Smooth muscle cell (in vitro differentiated cells): ENCODE measurements at regions not wholly inside any gene's neighbourhood (a gene's known extent, or its start where the extent isn't known, plus 50 kb on each side); places are given as distances from the start of the nearest gene placed in this dataset.

Experiments
- DNase-seq: peaks from one replicate; lab custom pipeline; 2025; ENCODE audit not compliant: unreplicated experiment; lab: John Stamatoyannopoulos, UW
- H2AFZ ChIP-seq: fragments of 200-600 bp; sonication (generic); 2 replicates; pipeline ENCODE4 v1.6.0; 2016; ENCODE audit warnings: antibody characterized with exemption, low read depth, mild to moderate bottlenecking
- H3F3A ChIP-seq: fragments of 200-600 bp; sonication (generic); 2 replicates; pipeline ENCODE4 v1.6.0; 2017; ENCODE audit warnings: antibody characterized with exemption, low read depth
- H3K27ac ChIP-seq: fragments of 200-600 bp; sonication (generic); 2 replicates; pipeline ENCODE4 v1.5.1; 2016; ENCODE audit warnings: low read depth, mild to moderate bottlenecking
- H3K27me3 ChIP-seq: fragments of 200-600 bp; sonication (generic); 2 replicates; pipeline ENCODE4 v1.6.1; 2016; ENCODE audit warnings: low read depth, mild to moderate bottlenecking
- H3K36me3 ChIP-seq: fragments of 200-600 bp; sonication (generic); 2 replicates; pipeline ENCODE4 v1.5.1; 2016; ENCODE audit warnings: low read depth
- H3K4me1 ChIP-seq: fragments of 200-600 bp; sonication (generic); 2 replicates; pipeline ENCODE4 v1.5.1; 2016; ENCODE audit warnings: low read depth
- H3K4me2 ChIP-seq: fragments of 200-600 bp; sonication (generic); 2 replicates; pipeline ENCODE4 v1.6.0; 2016; ENCODE audit warnings: mild to moderate bottlenecking
- H3K4me3 ChIP-seq: fragments of 200-600 bp; sonication (generic); 2 replicates; pipeline ENCODE4 v1.5.1; 2016; ENCODE audit warnings: mild to moderate bottlenecking
- H3K79me2 ChIP-seq: fragments of 200-600 bp; sonication (generic); 2 replicates; pipeline ENCODE4 v1.6.0; 2016; ENCODE audit warnings: low read depth, mild to moderate bottlenecking
- H3K9ac ChIP-seq: fragments of 200-600 bp; sonication (generic); 2 replicates; pipeline ENCODE4 v1.6.0; 2016; ENCODE audit warnings: low read depth
- H3K9me3 ChIP-seq: fragments of 200-600 bp; sonication (generic); replicated peaks from 2 replicates; pipeline ENCODE4 v1.5.1; 2016; ENCODE audit warnings: low read depth
- H4K20me1 ChIP-seq: fragments of 200-600 bp; sonication (generic); 2 replicates; pipeline ENCODE4 v1.6.0; 2016; ENCODE audit warnings: low read depth
- WGBS: methylation state at CpG from one replicate; pipeline ENCODE4 v1.1.7; 2016; ENCODE audit warnings: low lambda C conversion rate; 5-methylcytosine and 5-hydroxymethylcytosine counted together
- TF ChIP-seq, protein P1 (sequence below): fragments of 200-600 bp; sonication (generic); IDR thresholded peaks from 2 replicates; pipeline ENCODE4 v1.5.1; 2017; ENCODE audit warnings: borderline replicate concordance, mild to moderate bottlenecking, antibody characterized with exemption; ENCODE audit not compliant: insufficient read depth, poor library complexity, severe bottlenecking

DNA sequence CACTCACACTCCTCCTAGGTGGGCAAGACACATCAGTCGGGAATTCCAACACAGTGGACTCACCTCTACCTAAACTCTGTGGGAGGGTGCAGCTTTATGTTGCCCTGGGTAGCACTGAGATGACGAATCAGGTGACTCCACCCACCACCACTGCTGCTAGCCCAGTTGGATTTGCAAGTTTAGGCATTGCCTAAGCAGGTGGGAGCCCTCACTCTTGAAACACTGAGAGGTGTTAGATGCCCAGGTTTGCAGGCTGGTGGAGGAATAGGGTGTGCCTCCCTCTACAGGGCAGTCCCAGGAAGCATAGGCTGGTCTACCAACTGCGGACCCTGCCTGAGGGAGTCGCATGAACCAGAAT, 708.9 kb downstream of the POM121L12 start:
- Histone ChIP-seq H3K9ac (no peak overlapping the region), H3K9me3 (no peaks in the 10 kb centered on the region), H3F3A (no peaks in the 10 kb centered on the region), H3K4me3 (no peak overlapping the region), H3K27ac (no peak overlapping the region), H3K4me2 (no peak overlapping the region), H2AFZ (no peak overlapping the region), H3K4me1 (no peaks in the 10 kb centered on the region), H3K79me2 (no peaks in the 10 kb centered on the region), H3K27me3 (no peaks in the 10 kb centered on the region), H3K36me3 (no peaks in the 10 kb centered on the region), H4K20me1 (no peaks in the 10 kb centered on the region)
- TF ChIP-seq, protein P1, sequence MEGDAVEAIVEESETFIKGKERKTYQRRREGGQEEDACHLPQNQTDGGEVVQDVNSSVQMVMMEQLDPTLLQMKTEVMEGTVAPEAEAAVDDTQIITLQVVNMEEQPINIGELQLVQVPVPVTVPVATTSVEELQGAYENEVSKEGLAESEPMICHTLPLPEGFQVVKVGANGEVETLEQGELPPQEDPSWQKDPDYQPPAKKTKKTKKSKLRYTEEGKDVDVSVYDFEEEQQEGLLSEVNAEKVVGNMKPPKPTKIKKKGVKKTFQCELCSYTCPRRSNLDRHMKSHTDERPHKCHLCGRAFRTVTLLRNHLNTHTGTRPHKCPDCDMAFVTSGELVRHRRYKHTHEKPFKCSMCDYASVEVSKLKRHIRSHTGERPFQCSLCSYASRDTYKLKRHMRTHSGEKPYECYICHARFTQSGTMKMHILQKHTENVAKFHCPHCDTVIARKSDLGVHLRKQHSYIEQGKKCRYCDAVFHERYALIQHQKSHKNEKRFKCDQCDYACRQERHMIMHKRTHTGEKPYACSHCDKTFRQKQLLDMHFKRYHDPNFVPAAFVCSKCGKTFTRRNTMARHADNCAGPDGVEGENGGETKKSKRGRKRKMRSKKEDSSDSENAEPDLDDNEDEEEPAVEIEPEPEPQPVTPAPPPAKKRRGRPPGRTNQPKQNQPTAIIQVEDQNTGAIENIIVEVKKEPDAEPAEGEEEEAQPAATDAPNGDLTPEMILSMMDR = no peak
- no peak for DNase-seq
- 90% methylated on average over 4 of the region's 4 CpGs for WGBS

DNA sequence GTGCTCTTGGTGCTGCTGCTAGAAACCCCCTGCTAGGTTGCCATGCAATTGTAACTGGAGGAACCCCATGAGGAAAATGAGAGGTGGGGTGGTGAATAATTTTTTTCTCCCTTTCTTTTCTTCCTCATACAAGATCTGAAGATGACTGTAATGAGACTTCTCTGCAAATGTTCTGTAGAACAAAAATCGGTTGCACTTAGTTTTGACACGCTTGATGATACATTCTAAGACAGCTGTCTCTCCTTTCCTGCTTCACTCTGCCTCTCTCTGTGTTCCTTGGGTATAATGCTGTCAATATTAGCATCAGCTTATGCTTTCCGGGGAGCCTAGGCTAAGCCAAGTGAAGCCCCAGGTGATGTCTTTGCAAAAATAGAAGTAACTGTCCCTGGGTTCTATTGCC, 721.5 kb downstream of the POM121L12 start:
- H3K4me2 ChIP-seq = no peak overlapping the region
- no peaks in the 10 kb centered on the region for H3K27me3 ChIP-seq
- no peaks in the 10 kb centered on the region for H4K20me1 ChIP-seq
- H3K27ac ChIP-seq = no peak overlapping the region
- no peak overlapping the region for H3K4me3 ChIP-seq
- H3K79me2 ChIP-seq = no peaks in the 10 kb centered on the region
- DNase-seq = no peak
- H2AFZ ChIP-seq = no peak overlapping the region
- 90% methylated on average over 3 of the region's 3 CpGs for WGBS
- H3K9ac ChIP-seq = no peak overlapping the region
- TF ChIP-seq, protein P1 = no peak
- no peaks in the 10 kb centered on the region for H3F3A ChIP-seq
- no peaks in the 10 kb centered on the region for H3K9me3 ChIP-seq
- no peaks in the 10 kb centered on the region for H3K36me3 ChIP-seq
- no peaks in the 10 kb centered on the region for H3K4me1 ChIP-seq

DNA sequence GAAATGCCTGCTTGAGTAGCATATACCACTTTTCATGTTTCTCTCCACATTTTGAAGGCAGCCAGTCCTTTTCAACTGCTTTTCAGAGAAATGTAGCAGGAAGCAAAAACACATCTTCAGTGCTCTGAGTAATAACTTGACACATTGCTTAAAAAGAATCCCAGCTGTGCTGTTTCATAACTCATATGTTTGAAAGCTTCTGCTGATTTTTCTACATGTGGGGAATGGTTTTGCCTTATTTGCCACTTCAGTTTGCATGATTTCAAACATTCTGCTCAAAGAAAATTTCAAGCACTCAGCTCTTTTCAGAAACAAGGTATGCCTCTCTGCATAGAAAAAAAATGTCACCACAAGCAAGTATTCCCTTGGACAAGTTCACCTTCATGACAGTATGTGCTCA, 732.8 kb downstream of the POM121L12 start:
- Histone ChIP-seq H3K9me3 (no peaks in the 10 kb centered on the region), H3K27ac (no peak overlapping the region), H3K4me2 (no peak overlapping the region), H3K27me3 (no peaks in the 10 kb centered on the region), H3K79me2 (no peaks in the 10 kb centered on the region), H3F3A (no peaks in the 10 kb centered on the region), H2AFZ (no peak overlapping the region), H3K4me3 (no peak overlapping the region), H3K36me3 (no peaks in the 10 kb centered on the region), H3K4me1 (no peaks in the 10 kb centered on the region), H4K20me1 (no peaks in the 10 kb centered on the region), H3K9ac (no peak overlapping the region)
- TF ChIP-seq, protein P1 = no peak
- DNase-seq = no peak

DNA sequence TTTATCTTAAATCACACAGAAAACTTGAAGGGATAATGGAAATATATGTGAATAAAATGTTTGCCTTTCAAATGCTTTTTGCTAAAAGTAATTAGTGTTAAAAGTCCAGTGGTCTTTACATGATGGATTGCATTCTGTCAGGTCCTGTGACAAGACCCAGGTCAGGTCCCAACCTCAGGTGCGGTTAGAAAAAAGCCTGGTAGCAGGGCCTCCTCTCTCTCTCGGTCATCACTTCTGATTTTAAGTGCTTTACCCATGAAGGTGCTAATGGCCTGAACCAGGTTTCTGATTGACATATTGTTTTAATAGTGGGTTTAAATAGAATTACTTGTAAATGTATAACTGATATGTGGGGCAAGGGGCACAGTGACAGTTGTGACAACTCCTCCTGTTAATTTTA, 736.3 kb downstream of the POM121L12 start:
- DNase-seq = no peak
- Histone ChIP-seq H2AFZ (no peak overlapping the region), H3K27ac (no peak overlapping the region), H3K4me3 (no peak overlapping the region), H3K9me3 (no peaks in the 10 kb centered on the region), H3K9ac (no peak overlapping the region), H3K4me2 (no peak overlapping the region), H3K79me2 (no peaks in the 10 kb centered on the region), H3K4me1 (no peaks in the 10 kb centered on the region), H3F3A (no peaks in the 10 kb centered on the region), H4K20me1 (no peaks in the 10 kb centered on the region), H3K36me3 (no peaks in the 10 kb centered on the region), H3K27me3 (no peaks in the 10 kb centered on the region)
- WGBS = 81% methylated on average over 2 of the region's 2 CpGs
- TF ChIP-seq, protein P1 = no peak
